Stimulated activated naive CD8-positive, alpha-beta T cell treated with anti-CD3 and anti-CD28 coated beads, Interleukin-15, amount 100 ng/mL, for 72 hours (primary cell): ENCODE measurements at regions not wholly inside any gene's neighbourhood (a gene's known extent, or its start where the extent isn't known, plus 50 kb on each side); places are given as distances from the start of the nearest gene placed in this dataset.
A peak's percentile ranks its signal among the peaks of the same experiment; 100 is the strongest.

Source experiments
- ATAC-seq: fragments of 150-1000 bp; cut with Tn5 transposase; 2 replicates; pipeline ENCODE4 v1.10.0; 2021; ENCODE audit warnings: mild to moderate bottlenecking, moderate library complexity
- DNase-seq, 2 donors: peaks; one replicate each; pipeline ENCODE4 v3.0.0; 2021 to 2022
- H3K27ac Mint-ChIP-seq, 2 donors: one replicate each; pipeline ENCODE4 v1.8.0; 2022; ENCODE audit warnings: mild to moderate bottlenecking in 2 of 2, mixed read lengths in 2 of 2, moderate library complexity in 2 of 2
- H3K27me3 Mint-ChIP-seq: one replicate; pipeline ENCODE4 v1.8.0; 2022; ENCODE audit warnings: mixed read lengths
- H3K4me1 Mint-ChIP-seq: one replicate; pipeline ENCODE4 v1.8.0; 2022; ENCODE audit warnings: mild to moderate bottlenecking, mixed read lengths
- H3K4me3 Mint-ChIP-seq, 2 donors: one replicate each; pipeline ENCODE4 v1.8.0; 2022; ENCODE audit warnings: mild to moderate bottlenecking in 2 of 2, mixed read lengths in 2 of 2, moderate library complexity in 1 of 2
- H3K9me3 Mint-ChIP-seq, 2 donors: one replicate each; pipeline ENCODE4 v1.8.0; 2022; ENCODE audit warnings: mixed read lengths in 2 of 2

DNA sequence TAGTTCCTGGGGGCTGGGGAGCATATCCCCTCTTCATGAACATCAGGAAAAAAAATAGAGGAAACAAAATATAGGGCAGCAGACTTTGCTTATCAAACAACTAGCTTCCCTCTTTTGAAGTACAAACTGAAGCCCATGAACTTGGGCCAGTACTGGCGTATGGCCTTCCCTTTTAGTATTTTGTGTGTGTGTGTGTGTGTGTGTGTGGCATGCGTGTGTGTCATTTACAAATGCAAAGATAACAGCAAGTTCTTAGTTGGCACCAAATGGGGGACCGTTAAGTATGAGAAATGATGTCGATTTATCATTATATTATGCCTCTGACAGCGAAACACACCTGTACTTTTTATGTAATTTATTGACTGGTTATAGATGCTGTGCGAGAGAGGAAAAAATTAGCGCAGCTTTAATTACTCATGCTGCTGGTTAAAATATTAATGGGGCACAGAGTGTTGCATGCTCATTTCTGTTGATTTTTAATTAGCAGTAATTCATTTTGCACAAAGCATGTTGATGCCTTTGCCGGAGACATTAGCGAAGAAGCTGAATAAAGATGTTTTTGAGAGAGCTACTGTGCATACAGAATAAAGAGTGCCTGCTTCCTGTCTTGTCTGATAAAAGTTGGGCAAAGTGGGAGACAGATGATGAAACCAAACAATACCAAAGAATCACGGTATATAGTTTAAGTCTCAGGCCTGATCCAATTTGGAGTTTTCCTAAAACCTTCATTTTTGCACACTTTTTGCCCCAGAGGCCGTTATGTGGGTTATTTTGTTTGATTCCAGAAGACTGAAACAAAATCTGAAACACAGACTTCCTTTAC lies 297.1 kb downstream of the SATB1 start:
- H3K4me1 Mint-ChIP-seq: no peaks in the 10 kb centered on the region
- DNase-seq: no peak
- no peaks in the 10 kb centered on the region for H3K27me3 Mint-ChIP-seq
- no peak for ATAC-seq
- H3K27ac Mint-ChIP-seq: no peak overlapping the region
- H3K9me3 Mint-ChIP-seq: no peaks in the 10 kb centered on the region
- no peak overlapping the region for H3K4me3 Mint-ChIP-seq

DNA sequence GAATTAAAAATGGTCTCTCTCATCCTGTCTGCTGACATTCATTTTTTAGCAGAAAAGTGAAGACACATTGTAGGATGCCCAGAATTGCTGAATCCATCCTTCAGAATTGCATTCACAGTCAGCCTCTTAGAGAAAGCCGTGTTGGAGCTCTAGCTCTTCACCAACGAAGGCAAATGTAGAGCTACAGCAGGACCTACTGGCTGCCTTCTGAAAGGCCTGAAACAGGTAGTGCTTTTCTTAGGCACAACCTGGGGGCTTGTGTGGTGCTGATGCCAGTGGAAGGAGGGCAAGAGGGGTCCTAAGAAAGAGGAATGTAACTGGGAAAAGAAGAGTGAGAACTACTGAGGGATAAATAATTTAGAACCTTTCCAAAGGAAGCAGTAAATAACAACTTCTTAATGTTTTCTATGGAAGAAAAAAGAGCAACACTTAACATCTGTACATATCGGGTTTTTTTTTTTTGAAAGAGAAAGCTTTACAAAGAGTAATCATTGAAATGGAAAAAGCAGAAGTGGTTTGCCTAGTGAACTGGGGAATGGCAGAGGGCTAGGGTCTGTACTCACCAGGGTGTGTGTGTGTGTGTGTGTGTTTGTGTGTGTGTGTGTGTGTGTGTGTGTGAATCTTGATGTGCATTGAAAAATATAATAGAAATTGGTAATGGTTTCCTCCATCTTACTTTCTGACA lies 297.8 kb downstream of the SATB1 start:
- no peak overlapping the region for H3K27ac Mint-ChIP-seq
- ATAC-seq: no peak

DNA sequence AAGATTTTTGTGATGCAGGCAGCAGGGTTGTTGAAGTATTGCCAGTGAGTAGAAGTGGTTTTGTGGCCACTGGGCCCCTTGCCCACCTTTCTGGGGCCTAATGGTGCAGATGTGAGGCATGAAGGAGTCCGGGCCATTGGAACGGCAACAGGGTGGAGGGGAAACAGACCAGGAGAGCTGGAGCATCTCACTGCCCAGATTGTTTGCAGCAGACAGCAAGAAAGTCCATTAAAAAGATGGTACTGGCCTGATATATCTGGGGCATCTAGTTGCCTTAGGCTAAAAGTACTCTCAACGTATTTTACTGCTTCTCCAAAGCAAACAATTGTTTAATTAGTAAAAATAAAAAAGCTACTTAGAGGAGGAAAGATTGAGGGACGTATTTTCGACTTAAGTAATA lies 298.4 kb downstream of the SATB1 start:
- no peaks in the 10 kb centered on the region for H3K9me3 Mint-ChIP-seq
- no peaks in the 10 kb centered on the region for H3K4me1 Mint-ChIP-seq
- no peak overlapping the region for H3K27ac Mint-ChIP-seq
- H3K4me3 Mint-ChIP-seq: no peak overlapping the region
- DNase-seq (no peak), ATAC-seq (no peak)
- no peaks in the 10 kb centered on the region for H3K27me3 Mint-ChIP-seq

More for the DNA sequence above, 297.8 kb downstream of the SATB1 start:
- H3K4me1 Mint-ChIP-seq: no peaks in the 10 kb centered on the region
- H3K9me3 Mint-ChIP-seq: no peaks in the 10 kb centered on the region
- no peak overlapping the region for H3K4me3 Mint-ChIP-seq
- H3K27me3 Mint-ChIP-seq: no peaks in the 10 kb centered on the region
- DNase-seq: no peak

DNA sequence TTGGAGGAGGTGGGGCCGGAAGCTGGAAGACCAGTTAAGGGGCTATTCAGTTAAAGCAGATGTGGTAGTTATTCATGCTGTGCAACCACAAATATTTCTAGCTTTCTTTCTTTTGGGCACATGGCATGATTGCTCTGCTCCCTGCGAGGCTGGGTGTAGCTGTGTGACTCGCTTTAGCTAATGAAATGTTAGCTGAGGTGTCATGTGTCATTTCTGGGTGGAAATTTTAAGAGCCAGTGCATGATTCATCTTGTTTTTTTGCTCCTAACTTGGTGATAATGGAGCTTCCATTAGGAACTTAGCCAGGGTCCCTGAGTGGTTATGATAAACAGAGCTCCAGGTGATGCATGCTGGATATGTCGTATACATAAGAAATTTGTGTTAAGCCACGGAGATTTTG lies 300.6 kb downstream of the SATB1 start:
- no peaks in the 10 kb centered on the region for H3K9me3 Mint-ChIP-seq
- no peaks in the 10 kb centered on the region for H3K4me1 Mint-ChIP-seq
- H3K27ac Mint-ChIP-seq: no peak overlapping the region
- H3K27me3 Mint-ChIP-seq: no peaks in the 10 kb centered on the region
- DNase-seq: no peak
- ATAC-seq: no peak
- H3K4me3 Mint-ChIP-seq: no peak overlapping the region

DNA sequence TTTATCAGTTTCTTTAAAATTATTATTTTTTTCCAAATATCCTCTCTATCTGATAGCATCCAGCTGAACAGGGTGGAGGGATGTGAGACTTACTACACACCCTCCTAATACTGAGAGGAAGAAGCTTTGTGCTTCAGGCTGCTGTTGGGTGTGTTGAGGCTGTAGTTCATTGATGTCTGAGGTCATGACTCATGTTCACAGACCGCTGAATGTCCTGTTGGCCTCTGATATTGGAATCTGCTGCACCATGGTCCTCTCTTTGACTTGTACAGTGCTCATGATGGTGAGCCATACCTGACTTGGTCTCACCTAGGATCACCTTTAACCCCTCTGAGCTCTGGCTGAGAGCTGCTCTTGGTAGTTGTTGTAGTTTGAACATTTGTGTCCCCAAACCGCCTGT lies 302.9 kb downstream of the SATB1 start:
- Mint-ChIP-seq H3K27ac (no peak overlapping the region), H3K9me3 (no peaks in the 10 kb centered on the region), H3K4me1 (no peaks in the 10 kb centered on the region), H3K27me3 (no peaks in the 10 kb centered on the region), H3K4me3 (no peak overlapping the region)
- DNase-seq (no peak), ATAC-seq (no peak)

DNA sequence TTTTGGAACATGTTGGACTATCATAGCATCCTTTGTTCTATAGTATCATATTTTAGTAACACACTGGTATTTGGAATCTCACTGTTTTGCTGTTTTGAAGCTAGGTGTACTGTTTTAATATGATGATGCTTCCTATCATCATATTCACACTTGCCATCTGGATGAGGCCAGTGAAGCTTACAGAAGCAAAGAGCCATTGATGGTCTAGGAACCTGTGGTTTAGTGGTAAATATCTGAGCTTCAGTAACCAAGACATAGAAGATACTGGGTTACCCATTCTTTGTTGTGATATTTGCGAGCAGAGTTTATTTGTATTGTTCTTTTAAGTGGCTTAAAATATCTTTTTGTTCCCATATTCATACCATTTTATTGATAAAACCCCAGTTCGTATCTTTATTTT lies 304.1 kb downstream of the SATB1 start:
- H3K27me3 Mint-ChIP-seq: no peaks in the 10 kb centered on the region
- H3K4me1 Mint-ChIP-seq: no peaks in the 10 kb centered on the region
- DNase-seq (no peak), ATAC-seq (no peak)
- no peak overlapping the region for H3K27ac Mint-ChIP-seq
- H3K9me3 Mint-ChIP-seq: no peaks in the 10 kb centered on the region
- H3K4me3 Mint-ChIP-seq: no peak overlapping the region

DNA sequence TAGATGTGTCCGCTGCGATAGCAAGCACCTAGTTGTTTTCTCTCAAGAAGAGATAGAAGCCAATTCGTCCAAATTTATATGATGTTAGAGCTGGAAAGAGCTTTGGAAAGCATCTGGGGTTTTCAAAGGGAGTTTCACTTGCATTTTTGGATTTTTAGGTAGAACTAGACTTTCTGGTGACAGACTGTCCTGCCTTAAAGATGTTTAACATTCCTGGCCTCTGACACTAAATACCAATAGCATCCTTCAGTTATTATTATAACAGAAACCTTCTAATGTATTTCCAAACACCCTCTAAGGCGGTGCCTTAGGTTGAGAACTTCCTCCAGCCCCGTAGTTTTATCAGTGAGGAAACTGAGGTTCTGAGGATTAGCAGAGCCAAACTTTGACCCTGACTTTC lies 305.3 kb downstream of the SATB1 start:
- Mint-ChIP-seq H3K27me3 (no peaks in the 10 kb centered on the region), H3K4me1 (no peaks in the 10 kb centered on the region), H3K9me3 (no peaks in the 10 kb centered on the region), H3K27ac (no peak overlapping the region), H3K4me3 (no peak overlapping the region)
- DNase-seq (no peak), ATAC-seq (no peak)

- no peaks in the 10 kb centered on the region for H3K9me3 Mint-ChIP-seq
- no peaks in the 10 kb centered on the region for H3K27me3 Mint-ChIP-seq
- H3K4me1 Mint-ChIP-seq: peaks cover 5% of the 10 kb centered on the region
- H3K4me3 Mint-ChIP-seq: no peak overlapping the region
- H3K27ac Mint-ChIP-seq: no peak overlapping the region
- ATAC-seq (no peak), DNase-seq (no peak)
Observed at GRCh38 chr3:18114894-18115293, 310.2 kb downstream of the SATB1 start.

DNA sequence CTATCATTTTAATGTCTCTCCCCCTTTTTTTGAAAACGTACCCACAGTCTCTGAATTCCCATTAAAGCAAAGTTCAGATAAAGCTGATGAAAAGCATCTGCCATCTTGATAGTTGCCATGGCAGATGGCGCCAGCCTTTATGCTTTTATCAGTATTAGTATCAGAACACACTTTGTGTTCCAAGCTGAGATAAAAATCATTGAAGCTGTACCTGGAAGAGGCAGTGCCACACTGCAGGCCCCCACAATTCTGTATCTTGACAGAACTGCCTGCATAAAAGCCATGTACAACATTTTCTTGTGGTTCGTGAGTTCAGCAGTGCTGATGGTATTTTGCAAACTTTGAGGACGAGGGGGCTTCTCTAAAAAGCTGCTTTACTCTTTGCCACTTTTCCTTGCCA lies 311.7 kb downstream of the SATB1 start:
- peaks cover 5% of the 10 kb centered on the region for H3K4me1 Mint-ChIP-seq

DNA sequence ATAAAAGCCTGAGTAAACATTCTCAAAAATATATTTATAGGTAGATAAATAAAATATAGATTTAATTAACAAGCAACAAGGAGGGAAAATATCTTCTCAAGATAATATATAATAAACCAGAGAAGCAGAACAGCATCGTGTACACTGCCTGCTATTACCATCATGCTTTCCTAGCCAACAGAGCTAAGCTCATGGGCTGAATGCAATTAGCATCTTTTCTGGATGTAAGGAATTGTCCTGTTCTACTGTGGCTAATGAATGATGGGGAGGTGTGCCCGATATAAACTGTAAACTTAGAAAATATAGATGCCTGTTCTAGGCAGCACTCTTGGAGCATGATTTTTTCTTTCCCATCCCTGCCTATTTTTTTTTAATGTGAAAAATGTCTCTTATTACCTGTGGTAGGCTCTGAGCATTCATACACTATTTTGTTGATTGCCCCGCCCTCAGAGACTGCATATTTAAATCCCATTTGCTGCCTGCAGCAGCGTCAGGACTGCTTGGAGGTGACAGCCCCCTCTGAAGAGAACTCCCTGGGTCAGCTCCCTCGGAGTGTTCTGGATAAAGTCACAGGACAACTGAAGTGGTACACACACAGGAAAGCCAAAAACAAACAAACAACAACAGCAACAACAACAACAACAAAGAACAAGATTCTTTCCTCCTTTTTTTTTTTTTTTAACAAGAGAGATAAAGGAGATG lies 312.3 kb downstream of the SATB1 start:
- no peak for DNase-seq
- Mint-ChIP-seq H3K4me1 (peaks cover 10% of the 10 kb centered on the region), H3K4me3 (no peak overlapping the region), H3K27me3 (no peaks in the 10 kb centered on the region), H3K27ac (no peak overlapping the region), H3K9me3 (peaks cover 0 to 5% of the 10 kb centered on the region in 2 donors)
- ATAC-seq: no peak

More for the DNA sequence above, 311.7 kb downstream of the SATB1 start:
- Mint-ChIP-seq H3K27ac (no peak overlapping the region), H3K4me3 (no peak overlapping the region), H3K9me3 (no peaks in the 10 kb centered on the region), H3K27me3 (no peaks in the 10 kb centered on the region)
- ATAC-seq: no peak
- no peak for DNase-seq

DNA sequence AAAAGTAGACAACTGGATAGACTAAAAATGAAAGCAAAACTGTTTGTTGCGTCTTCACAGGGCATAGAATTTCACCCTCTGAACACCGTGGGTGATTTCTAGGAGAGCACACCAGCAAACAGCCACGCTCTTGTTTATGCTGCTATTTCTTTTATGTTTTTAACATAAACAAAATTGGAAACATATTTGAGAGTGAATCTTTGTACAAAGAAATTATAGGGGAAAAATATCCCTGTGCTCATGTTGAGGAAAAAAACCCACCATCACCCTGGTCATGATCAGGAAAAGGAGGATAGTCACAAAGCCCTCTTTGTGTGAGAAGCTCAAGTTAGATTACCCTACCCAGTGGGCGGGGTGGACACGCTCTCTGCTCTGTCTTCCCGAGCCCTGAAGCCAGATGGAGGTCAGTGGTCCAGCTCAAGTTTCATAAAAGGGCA lies 313.3 kb downstream of the SATB1 start:
- H3K27me3 Mint-ChIP-seq: no peaks in the 10 kb centered on the region
- DNase-seq: no peak
- peaks cover 0 to 7% of the 10 kb centered on the region in 2 donors for H3K9me3 Mint-ChIP-seq
- peaks cover 11% of the 10 kb centered on the region for H3K4me1 Mint-ChIP-seq
- peak overlapping the region; percentile 19 to 95 for H3K27ac Mint-ChIP-seq
- peak; percentile 85 for ATAC-seq
- peak overlapping the region; percentile 59 to 84 for H3K4me3 Mint-ChIP-seq

DNA sequence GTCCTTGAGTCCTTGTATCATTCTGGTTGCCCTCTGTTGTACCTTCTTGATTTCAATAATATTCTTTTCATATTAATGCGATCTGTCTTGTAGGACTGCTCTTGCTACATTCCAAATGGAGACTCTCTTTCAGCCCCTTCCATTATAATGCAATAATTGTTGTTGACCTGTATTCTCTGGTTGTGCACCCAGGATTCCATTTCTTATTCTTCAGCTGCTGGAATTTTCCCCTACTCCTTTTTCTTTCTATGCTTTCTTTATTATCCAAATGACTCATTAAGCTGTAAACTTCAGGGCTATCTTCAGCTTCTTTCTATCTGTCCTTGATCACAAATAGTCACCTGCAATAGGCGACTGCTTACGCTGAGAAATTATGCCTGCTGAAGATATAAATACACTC lies 321.5 kb downstream of the SATB1 start:
- no peak overlapping the region for H3K4me3 Mint-ChIP-seq
- ATAC-seq: no peak
- no peak for DNase-seq
- H3K27ac Mint-ChIP-seq: no peak overlapping the region
- peaks cover 31% of the 10 kb centered on the region for H3K4me1 Mint-ChIP-seq
- H3K9me3 Mint-ChIP-seq: peaks cover 0 to 7% of the 10 kb centered on the region in 2 donors
- H3K27me3 Mint-ChIP-seq: no peaks in the 10 kb centered on the region

GRCh38 chr3:18100121-18100520 lies 325.0 kb downstream of the SATB1 start:
- peak overlapping the region; percentile 67 to 69 for H3K27ac Mint-ChIP-seq
- peak overlapping the region; percentile 36 to 60 for H3K4me3 Mint-ChIP-seq
- no peaks in the 10 kb centered on the region for H3K27me3 Mint-ChIP-seq
- H3K9me3 Mint-ChIP-seq: peaks cover 6 to 8% of the 10 kb centered on the region in 2 donors
- DNase-seq (no peak), ATAC-seq (no peak)
- peaks cover 27% of the 10 kb centered on the region for H3K4me1 Mint-ChIP-seq

GRCh38 chr3:18099611-18100010 lies 325.5 kb downstream of the SATB1 start:
- Mint-ChIP-seq H3K9me3 (peaks cover 6 to 8% of the 10 kb centered on the region in 2 donors), H3K27me3 (no peaks in the 10 kb centered on the region), H3K4me1 (peaks cover 27% of the 10 kb centered on the region), H3K27ac (peak overlapping the region; percentile 67 to 69), H3K4me3 (peak overlapping the region; percentile 36 to 60)
- ATAC-seq (peak; percentile 49), DNase-seq (no peak)

DNA sequence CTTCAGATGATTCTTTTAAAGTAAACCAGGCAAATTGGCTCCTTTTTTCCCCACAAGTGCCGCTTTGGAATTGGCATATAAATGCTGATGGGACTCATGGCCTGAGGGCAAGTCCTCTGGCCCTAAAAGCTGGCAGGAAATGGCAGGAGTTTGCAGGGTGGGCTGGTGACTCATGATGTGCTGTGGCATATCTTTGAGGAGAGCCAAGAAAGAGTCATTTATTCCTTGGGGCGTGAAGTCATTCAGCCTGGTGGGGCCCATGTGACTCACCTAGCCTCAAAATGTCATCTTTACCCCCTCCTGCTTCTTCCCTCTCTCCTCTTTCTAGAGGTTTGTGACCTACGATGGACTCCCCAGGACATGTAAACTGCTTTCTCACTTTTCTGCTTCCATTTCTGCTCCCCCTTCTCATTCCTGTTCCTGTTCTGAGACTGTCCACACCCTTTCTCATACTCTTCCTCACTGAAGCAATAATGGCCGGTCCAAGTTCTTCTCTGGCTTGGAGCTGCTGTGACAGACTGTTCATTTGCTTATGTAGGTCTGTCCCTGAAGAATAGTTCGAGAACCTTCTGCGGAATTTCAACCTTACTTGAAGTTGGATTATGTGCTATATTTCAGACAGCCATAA lies 326.1 kb downstream of the SATB1 start:
- DNase-seq (peak; percentile 50 to 76), ATAC-seq (peak; percentile 99)
- Mint-ChIP-seq H3K9me3 (peaks cover 6 to 8% of the 10 kb centered on the region in 2 donors), H3K27ac (peak overlapping the region in 1 of 2 donors; percentile 50), H3K27me3 (no peaks in the 10 kb centered on the region), H3K4me3 (peak overlapping the region in 1 of 2 donors; percentile 18), H3K4me1 (peaks cover 27% of the 10 kb centered on the region)
